DOHH2 (cell line): ENCODE measurements at regions not wholly inside any gene's neighbourhood (a gene's known extent, or its start where the extent isn't known, plus 50 kb on each side); places are given as distances from the start of the nearest gene placed in this dataset.

Source experiments
- CTCF ChIP-seq: fragments of 200-600 bp; sonication (generic); IDR thresholded peaks from one replicate; pipeline ENCODE4 v1.5.1; 2014; ENCODE audit warnings: antibody characterized with exemption, mild to moderate bottlenecking, low read depth, low read length; ENCODE audit not compliant: poor library complexity, severe bottlenecking
- EZH2phosphoT487 ChIP-seq: fragments of 200-600 bp; sonication (generic); IDR thresholded peaks from 2 replicates; pipeline ENCODE4 v1.6.1; 2017; ENCODE audit warnings: borderline replicate concordance, mild to moderate bottlenecking, antibody characterized with exemption, low read length, moderate library complexity, mixed read lengths

- TF ChIP-seq CTCF (no peak), EZH2phosphoT487 (no peak)
Measured at GRCh38 chr3:106317141-106318055, 448.6 kb upstream of the CBLB start.
